HG02943 (cell line): ENCODE measurements at regions not wholly inside any gene's neighbourhood (a gene's known extent, or its start where the extent isn't known, plus 50 kb on each side); places are given as distances from the start of the nearest gene placed in this dataset.
"Not testable (repeated sequence)": the region's sequence is repeated elsewhere in the genome, so short reads cannot be mapped to it uniquely, and the experiment has no call there.

Experiments
- ATAC-seq: cut with Tn5 transposase; IDR thresholded peaks from one replicate; pipeline ENCODE4 v1.9.1; 2021; ENCODE audit warnings: mild to moderate bottlenecking, low read depth, moderate library complexity; ENCODE audit not compliant: unreplicated experiment

GRCh38 chr7:119197172-119197876 lies 972.8 kb downstream of the ANKRD7 start:
- no peak for ATAC-seq

GRCh38 chr7:119197877-119198527 lies 973.5 kb downstream of the ANKRD7 start:
- peak; percentile 90 for ATAC-seq

- ATAC-seq, result no peak
Observed at GRCh38 chr7:119219663-119220062, 995.2 kb downstream of the ANKRD7 start.

GRCh38 chr7:119223930-119224329 lies 999.4 kb downstream of the ANKRD7 start:
- no peak for ATAC-seq

- ATAC-seq, result no peak
Observed at GRCh38 chr7:119228482-119228881, 1004.0 kb downstream of the ANKRD7 start.

GRCh38 chr7:119232091-119232490 lies 1007.6 kb downstream of the ANKRD7 start:
- no peak for ATAC-seq

- ATAC-seq, result no peak
Observed at GRCh38 chr7:119233015-119233414, 1008.5 kb downstream of the ANKRD7 start.

GRCh38 chr7:119252962-119253361 lies 1020.0 kb upstream of the KCND2 start:
- no peak for ATAC-seq

GRCh38 chr7:119254742-119255141 lies 1018.2 kb upstream of the KCND2 start:
- no peak for ATAC-seq

GRCh38 chr7:119256001-119256400 lies 1017.0 kb upstream of the KCND2 start:
- ATAC-seq, result no peak

- no peak for ATAC-seq
Observed at GRCh38 chr7:119256446-119257131, 1016.4 kb upstream of the KCND2 start.

- ATAC-seq, result not testable (repeated sequence)
Observed at GRCh38 chr7:119266790-119267189, 1006.2 kb upstream of the KCND2 start.

- peak; percentile 95 for ATAC-seq
Observed at GRCh38 chr7:119270045-119270464, 1002.9 kb upstream of the KCND2 start.

GRCh38 chr7:119270644-119271043 lies 1002.3 kb upstream of the KCND2 start:
- no peak for ATAC-seq

- ATAC-seq, result no peak
Observed at GRCh38 chr7:119271147-119271779, 1001.7 kb upstream of the KCND2 start.

- no peak for ATAC-seq
Observed at GRCh38 chr7:119281181-119281846, 991.7 kb upstream of the KCND2 start.

- no peak for ATAC-seq
Observed at GRCh38 chr7:119283353-119283752, 989.6 kb upstream of the KCND2 start.

GRCh38 chr7:119288416-119288815 lies 984.6 kb upstream of the KCND2 start:
- ATAC-seq, result no peak

- not testable (repeated sequence) for ATAC-seq
Observed at GRCh38 chr7:119300341-119300740, 972.6 kb upstream of the KCND2 start.

GRCh38 chr7:119320316-119320715 lies 952.7 kb upstream of the KCND2 start:
- no peak for ATAC-seq

- ATAC-seq, result no peak
Observed at GRCh38 chr7:119329715-119330114, 943.3 kb upstream of the KCND2 start.
